ENCODE measurements at regions not wholly inside any gene's neighbourhood (a gene's known extent, or its start where the extent isn't known, plus 50 kb on each side); places are given as distances from the start of the nearest gene placed in this dataset.

GRCh38 chr9:27768781-27769180 lies 195.5 kb upstream of the C9orf72 start:
- no TSS peak for BruUV-seq (replicated peaks)
- FAIRE-seq, result no peak
- CTCF ChIA-PET (ENCODE audit: low intra/inter-chr PET ratio, low total read pairs), result no interaction called here

More at GRCh38 chr9:27768781-27769180, 195.5 kb upstream of the C9orf72 start:
- H3K9me3 ChIP-seq (ENCODE audit: low read length), result no peaks in the 10 kb centered on the region
- TF ChIP-seq ZKSCAN1 (IDR thresholded peaks at IDR 0.05; ENCODE audit: low read length) (no peak), STAG1 (CRISPR knock-in tag; IDR thresholded peaks at IDR 0.05) (no peak), HBP1 (CRISPR knock-in tag; IDR thresholded peaks at IDR 0.05; ENCODE audit: low read depth) (no peak), SALL2 (CRISPR knock-in tag; IDR thresholded peaks at IDR 0.05) (no peak), PRDM15 (CRISPR knock-in tag; IDR thresholded peaks at IDR 0.05) (no peak), PREB (CRISPR knock-in tag; IDR thresholded peaks at IDR 0.05) (no peak), ZNF589 (CRISPR knock-in tag; conservative IDR thresholded peaks at IDR 0.05) (no peak), ZNF276 (CRISPR knock-in tag; IDR thresholded peaks at IDR 0.05; ENCODE audit: low read depth) (no peak), ZNF354B (CRISPR knock-in tag; IDR thresholded peaks at IDR 0.05) (no peak), SKI (IDR thresholded peaks at IDR 0.05; ENCODE audit: partially characterized antibody) (no peak)
- 3% methylated on average over 3 of the region's 3 CpGs for WGBS (ENCODE audit: low lambda C conversion rate)
- H3K9ac ChIP-seq (ENCODE audit: insufficient read depth, low read depth, low read length), result no peak overlapping the region
- H3K4me3 ChIP-seq (replicated peaks in 1 of 3; ENCODE audit: insufficient read depth in 1 of 3, low read depth in 2 of 3, low read length in 3 of 3), result no peak overlapping the region
- no peaks in the 10 kb centered on the region for H3K27me3 ChIP-seq (ENCODE audit: control insufficient read depth in 1 of 2, insufficient read depth in 2 of 2, low read length in 2 of 2)
- no peaks in the 10 kb centered on the region for H3K79me2 ChIP-seq (ENCODE audit: insufficient read depth, low read length)
- intact Hi-C loops (cut with micrococcal nuclease; ENCODE audit: unreplicated experiment), result no loop called here
- POLR2A ChIA-PET, result no interaction called here
- no peaks in the 10 kb centered on the region for H3K4me1 ChIP-seq (ENCODE audit: insufficient read depth, low read length)
- no peak overlapping the region for H2AFZ ChIP-seq (ENCODE audit: low read length)
- no peak overlapping the region for H3K27ac ChIP-seq (ENCODE audit: extremely low read length, insufficient read depth, low read length)
- H4K20me1 ChIP-seq (ENCODE audit: insufficient read depth, low read length), result no peaks in the 10 kb centered on the region
- ATAC-seq, result no peak
- no peaks in the 10 kb centered on the region for H3K36me3 ChIP-seq (replicated peaks in 1 of 2; ENCODE audit: control insufficient read depth in 1 of 2, insufficient read depth in 2 of 2, low read length in 2 of 2)
- no peak for DNase-seq (ENCODE audit: low spot score)
- in situ Hi-C loops (cut with HindIII; ENCODE audit: extremely low pct_ligation_motif_present, low pct_unique_long_range_greater_than_20kb), result no loop called here
- H3K4me2 ChIP-seq (ENCODE audit: low read depth, low read length), result no peak overlapping the region
